Left lung (tissue), 4 donors: ENCODE measurements at regions not wholly inside any gene's neighbourhood (a gene's known extent, or its start where the extent isn't known, plus 50 kb on each side); places are given as distances from the start of the nearest gene placed in this dataset.

Experiments used
- ATAC-seq: fragments of 200-7000 bp; cut with Tn5 transposase; one replicate; pipeline ENCODE4 v1.9.1; 2020; ENCODE audit warnings: moderate library complexity
- DNase-seq, 4 donors: peaks; one replicate each; pipeline ENCODE4 v3.0.0-alpha.2; 2013 to 2020
- H3K27ac ChIP-seq, 2 donors: fragments of 200-600 bp; sonication (generic) in 1 of 2; one replicate each; pipeline versions ENCODE4 v1.5.0 to v1.8.0; 2020 to 2021
- H3K27me3 ChIP-seq, 2 donors: fragments of 200-600 bp; sonication (generic) in 1 of 2; one replicate each; pipeline versions ENCODE4 v1.5.0 to v1.8.0; 2020 to 2021
- H3K36me3 ChIP-seq, 2 donors: fragments of 200-600 bp; sonication (generic) in 1 of 2; one replicate each; pipeline versions ENCODE4 v1.5.0 to v1.8.0; 2020 to 2021
- H3K4me1 ChIP-seq, 2 donors: fragments of 200-600 bp; one replicate each; pipeline ENCODE4 v1.8.0; 2021
- H3K4me3 ChIP-seq, 2 donors: fragments of 200-600 bp; sonication (generic) in 1 of 2; one replicate each; pipeline versions ENCODE4 v1.5.0 to v1.8.0; 2020 to 2021; ENCODE audit warnings: mild to moderate bottlenecking in 1 of 2
- H3K9me3 ChIP-seq, 2 donors: fragments of 200-600 bp; sonication (generic) in 1 of 2; one replicate each; pipeline versions ENCODE4 v1.5.0 to v1.8.0; 2020 to 2021
- intact Hi-C, 2 donors: fragments of 100-400 bp; cut with DNase I; formaldehyde crosslinking; loops; one replicate each; pipeline versions ENCODE4 v1.11.2 to v1.14.2; 2022
- TF ChIP-seq, protein P1 (sequence below), 2 donors: fragments of 200-600 bp; sonication (generic) in 1 of 2; IDR thresholded peaks; one replicate each; pipeline versions ENCODE4 v1.5.0 to v1.8.0; 2021; ENCODE audit warnings: antibody characterized with exemption in 2 of 2
- donor health status: DM: no; HTN: yes; CAD: no.
- donor health status: DM: no; HTN: no; CAD: no.

DNA sequence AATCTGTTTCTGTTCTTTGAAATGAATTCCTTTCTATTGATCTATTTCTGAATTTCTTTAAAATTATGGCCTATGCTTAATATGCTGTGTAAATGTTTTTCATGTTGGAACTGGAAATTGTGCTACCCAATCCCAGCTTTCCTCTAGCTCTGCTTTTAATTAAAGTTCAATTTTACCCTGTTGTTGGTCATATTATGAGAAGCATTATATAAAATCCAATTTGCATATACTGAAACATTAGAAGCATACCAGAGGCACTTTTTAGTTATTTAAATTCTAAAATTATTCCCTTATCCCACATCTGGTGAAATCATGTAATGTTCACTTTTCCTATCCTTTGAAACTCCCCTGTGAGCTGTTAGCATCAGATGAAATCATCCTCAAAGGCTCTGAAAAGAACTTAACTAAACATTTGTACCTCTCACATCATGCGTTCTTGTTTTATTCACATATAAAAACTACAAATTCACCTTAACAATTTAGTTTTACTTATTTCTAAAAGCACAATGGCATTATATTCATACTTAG, 160.6 kb upstream of the COL21A1 start:
- ATAC-seq (no peak), DNase-seq (no peak)
- Histone ChIP-seq H3K9me3 (no peaks in the 10 kb centered on the region), H3K27ac (no peak overlapping the region), H3K27me3 (no peaks in the 10 kb centered on the region), H3K4me1 (peaks cover 0 to 9% of the 10 kb centered on the region in 2 donors), H3K4me3 (no peak overlapping the region), H3K36me3 (no peaks in the 10 kb centered on the region)
- TF ChIP-seq, protein P1, sequence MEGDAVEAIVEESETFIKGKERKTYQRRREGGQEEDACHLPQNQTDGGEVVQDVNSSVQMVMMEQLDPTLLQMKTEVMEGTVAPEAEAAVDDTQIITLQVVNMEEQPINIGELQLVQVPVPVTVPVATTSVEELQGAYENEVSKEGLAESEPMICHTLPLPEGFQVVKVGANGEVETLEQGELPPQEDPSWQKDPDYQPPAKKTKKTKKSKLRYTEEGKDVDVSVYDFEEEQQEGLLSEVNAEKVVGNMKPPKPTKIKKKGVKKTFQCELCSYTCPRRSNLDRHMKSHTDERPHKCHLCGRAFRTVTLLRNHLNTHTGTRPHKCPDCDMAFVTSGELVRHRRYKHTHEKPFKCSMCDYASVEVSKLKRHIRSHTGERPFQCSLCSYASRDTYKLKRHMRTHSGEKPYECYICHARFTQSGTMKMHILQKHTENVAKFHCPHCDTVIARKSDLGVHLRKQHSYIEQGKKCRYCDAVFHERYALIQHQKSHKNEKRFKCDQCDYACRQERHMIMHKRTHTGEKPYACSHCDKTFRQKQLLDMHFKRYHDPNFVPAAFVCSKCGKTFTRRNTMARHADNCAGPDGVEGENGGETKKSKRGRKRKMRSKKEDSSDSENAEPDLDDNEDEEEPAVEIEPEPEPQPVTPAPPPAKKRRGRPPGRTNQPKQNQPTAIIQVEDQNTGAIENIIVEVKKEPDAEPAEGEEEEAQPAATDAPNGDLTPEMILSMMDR (IDR thresholded peaks at IDR 0.05) = no peak
- intact Hi-C loops = no loop called here

DNA sequence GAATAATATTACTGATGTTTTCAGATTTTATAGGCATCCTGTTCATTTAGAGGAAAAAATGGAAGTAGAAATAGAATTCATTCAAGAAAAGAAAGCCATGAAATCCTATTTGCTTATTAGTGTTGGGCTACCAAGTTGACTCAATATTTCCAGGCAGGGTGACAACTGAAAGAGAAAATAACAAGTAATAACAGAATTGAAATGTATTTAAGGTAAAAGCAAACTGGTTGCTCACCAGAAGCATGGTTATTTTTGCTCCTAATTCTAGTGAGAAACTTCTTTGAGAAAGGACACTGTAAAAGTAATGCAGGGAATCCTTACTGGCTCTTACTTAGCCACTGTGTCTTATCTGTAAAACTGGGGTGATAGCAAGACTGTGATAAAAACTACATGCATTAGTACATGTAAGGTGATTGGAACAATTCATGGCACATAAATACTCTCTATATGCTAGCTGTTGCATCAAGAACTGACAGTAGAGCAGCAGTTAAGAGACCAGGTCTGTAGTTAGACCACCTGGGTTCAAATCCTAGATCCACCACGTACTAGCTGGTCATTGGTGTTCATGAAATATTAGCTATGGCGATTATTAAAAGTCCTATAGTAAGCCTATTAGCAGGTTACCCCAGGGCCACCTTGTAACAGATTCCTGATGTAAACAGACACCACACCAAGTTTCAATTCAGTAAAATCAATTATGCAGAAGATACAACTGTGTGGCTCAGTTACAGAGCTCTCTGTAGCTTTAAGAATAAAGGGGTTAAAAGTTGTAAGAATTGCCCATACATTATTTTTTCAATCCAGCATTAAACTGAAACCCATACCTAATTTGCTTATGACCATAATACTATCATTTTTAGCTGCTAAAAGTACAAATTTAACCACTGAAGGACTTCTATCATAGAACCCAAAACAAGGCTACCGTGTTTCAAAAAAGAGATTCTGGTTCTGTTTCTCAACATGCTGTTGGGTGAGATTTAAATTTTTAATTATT, 159.2 kb upstream of the COL21A1 start:
- intact Hi-C loops = no loop called here
- no peak overlapping the region for H3K27ac ChIP-seq

DNA sequence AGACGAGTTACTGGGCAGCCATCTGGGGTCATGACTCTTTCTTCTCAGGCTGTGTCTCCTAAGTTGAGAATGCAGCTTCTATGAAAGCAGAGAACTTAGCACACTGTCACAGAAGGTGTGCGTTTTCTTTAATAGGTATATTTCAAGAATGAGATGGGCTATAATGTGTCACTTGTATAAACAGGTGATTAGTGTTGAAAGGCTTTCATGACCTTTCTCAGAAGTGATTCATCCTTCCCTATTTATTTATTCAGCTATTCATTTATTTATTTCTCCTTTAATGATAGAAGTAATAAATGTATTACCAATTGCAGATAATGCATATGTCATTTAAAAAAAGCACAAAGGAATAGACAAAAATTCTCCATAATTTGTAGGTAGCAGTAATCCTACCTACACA, 157.2 kb upstream of the COL21A1 start:
- no peak overlapping the region for H3K27ac ChIP-seq
- TF ChIP-seq, protein P1 (IDR thresholded peaks at IDR 0.05) = no peak
- H3K4me3 ChIP-seq = no peak overlapping the region
- H3K4me1 ChIP-seq = peaks cover 0 to 9% of the 10 kb centered on the region in 2 donors
- intact Hi-C loops = no loop called here
- H3K27me3 ChIP-seq = no peaks in the 10 kb centered on the region
- H3K9me3 ChIP-seq = peaks cover 0 to 3% of the 10 kb centered on the region in 2 donors
- no peak for DNase-seq
- H3K36me3 ChIP-seq = no peaks in the 10 kb centered on the region
- ATAC-seq = no peak

More for the DNA sequence above, 159.2 kb upstream of the COL21A1 start:
- H3K27me3 ChIP-seq = no peaks in the 10 kb centered on the region
- H3K9me3 ChIP-seq = peaks cover 0 to 3% of the 10 kb centered on the region in 2 donors
- TF ChIP-seq, protein P1 (IDR thresholded peaks at IDR 0.05) = no peak
- H3K4me3 ChIP-seq = no peak overlapping the region
- no peaks in the 10 kb centered on the region for H3K36me3 ChIP-seq
- DNase-seq (no peak), ATAC-seq (no peak)
- H3K4me1 ChIP-seq = peaks cover 0 to 9% of the 10 kb centered on the region in 2 donors

DNA sequence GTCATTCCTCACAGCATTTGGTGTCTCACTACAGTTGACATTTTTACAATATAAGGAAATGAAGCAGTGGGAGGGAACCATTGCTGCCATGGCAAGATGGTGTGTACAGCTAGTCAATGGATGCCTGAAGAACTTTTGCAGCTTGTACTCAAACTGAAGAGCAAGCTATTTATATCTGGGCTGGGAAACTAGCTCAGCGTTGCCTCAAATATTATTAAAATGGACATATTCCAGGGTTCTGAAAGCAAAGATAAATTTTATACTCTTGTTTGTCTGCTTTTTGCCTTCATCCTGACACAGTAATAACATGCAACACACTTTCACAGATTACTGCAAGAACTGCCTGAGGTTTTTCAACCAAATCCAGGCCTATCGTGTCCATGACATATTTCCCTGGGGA, 156.4 kb upstream of the COL21A1 start:
- DNase-seq = peak in 2 of 4 donors; percentile 20 to 60
- TF ChIP-seq, protein P1 (IDR thresholded peaks at IDR 0.05) = no peak
- Histone ChIP-seq H3K9me3 (peaks cover 0 to 3% of the 10 kb centered on the region in 2 donors), H3K36me3 (no peaks in the 10 kb centered on the region), H3K27ac (peak overlapping the region in 1 of 2 donors; percentile 22), H3K27me3 (no peaks in the 10 kb centered on the region), H3K4me3 (no peak overlapping the region), H3K4me1 (peaks cover 0 to 9% of the 10 kb centered on the region in 2 donors)
- ATAC-seq = peak; percentile 70
- intact Hi-C loops = no loop called here

DNA sequence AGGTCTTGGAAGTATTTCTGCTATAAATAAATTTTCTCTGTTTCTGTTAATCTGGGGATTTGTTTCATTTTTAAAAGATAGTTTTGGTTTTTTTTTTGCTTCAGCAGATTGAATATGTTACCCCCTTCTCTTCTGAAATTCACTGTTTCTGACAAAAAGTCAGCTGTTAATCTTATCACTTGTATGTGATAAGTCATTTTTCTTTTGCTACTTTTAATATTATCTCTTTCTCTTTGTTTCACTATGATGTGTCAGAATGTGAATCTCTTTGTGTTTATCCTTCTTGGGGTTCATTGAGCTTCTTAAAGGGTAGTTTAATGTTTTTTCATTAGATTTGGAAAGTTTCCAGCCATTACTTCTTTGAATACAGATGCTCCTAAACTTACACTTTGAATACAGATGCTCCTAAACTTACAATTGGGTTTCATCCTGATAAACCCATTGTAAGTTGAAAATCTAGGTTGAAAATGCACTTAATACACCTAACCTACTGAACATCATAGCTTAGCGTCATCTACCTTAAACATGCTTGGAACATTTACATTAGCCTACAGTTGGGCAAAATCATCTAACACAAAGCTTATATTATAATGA, 154.2 kb upstream of the COL21A1 start:
- intact Hi-C loops = no loop called here
- DNase-seq (no peak), ATAC-seq (no peak)
- Histone ChIP-seq H3K27me3 (no peaks in the 10 kb centered on the region), H3K4me3 (no peak overlapping the region), H3K27ac (no peak overlapping the region), H3K9me3 (peaks cover 0 to 3% of the 10 kb centered on the region in 2 donors), H3K36me3 (no peaks in the 10 kb centered on the region), H3K4me1 (peaks cover 0 to 9% of the 10 kb centered on the region in 2 donors)
- TF ChIP-seq, protein P1 (IDR thresholded peaks at IDR 0.05) = no peak
